Loucy (cell line): ENCODE measurements at regions not wholly inside any gene's neighbourhood (a gene's known extent, or its start where the extent isn't known, plus 50 kb on each side); places are given as distances from the start of the nearest gene placed in this dataset.

ENCODE experiments used
- H2AFZ ChIP-seq: fragments of 200-600 bp; sonication (generic); 2 replicates; pipeline ENCODE4 v1.6.0; 2016; ENCODE audit warnings: antibody characterized with exemption, mild to moderate bottlenecking, low read length, moderate library complexity
- H3F3A ChIP-seq: fragments of 200-600 bp; 2 replicates; pipeline ENCODE4 v1.6.0; 2016; ENCODE audit warnings: antibody characterized with exemption, low read depth, mild to moderate bottlenecking
- H3K27me3 ChIP-seq: fragments of 200-600 bp; sonication (generic); 2 replicates; pipeline ENCODE4 v1.6.1; 2014; ENCODE audit warnings: low read length, mild to moderate bottlenecking; ENCODE audit not compliant: insufficient read depth, poor library complexity, severe bottlenecking
- H3K36me3 ChIP-seq: fragments of 200-600 bp; sonication (generic); 2 replicates; pipeline ENCODE4 v1.6.1; 2016; ENCODE audit warnings: low read length; ENCODE audit not compliant: insufficient read depth
- H3K4me1 ChIP-seq: fragments of 200-600 bp; sonication (generic); 2 replicates; pipeline ENCODE4 v1.5.1; 2014; ENCODE audit warnings: low read length, mild to moderate bottlenecking; ENCODE audit not compliant: insufficient read depth, poor library complexity, severe bottlenecking
- H3K4me2 ChIP-seq: fragments of 200-600 bp; sonication (generic); 2 replicates; pipeline ENCODE4 v1.6.0; 2014; ENCODE audit warnings: antibody characterized with exemption, low read length, low read depth, mild to moderate bottlenecking; ENCODE audit not compliant: poor library complexity, severe bottlenecking
- H3K4me3 ChIP-seq: fragments of 200-600 bp; sonication (generic); 2 replicates; pipeline ENCODE4 v1.5.1; 2014; ENCODE audit warnings: low read length, mild to moderate bottlenecking, mixed read lengths; ENCODE audit not compliant: poor library complexity, severe bottlenecking
- H3K79me2 ChIP-seq: fragments of 200-600 bp; sonication (generic); 2 replicates; pipeline ENCODE4 v1.6.1; 2014; ENCODE audit warnings: low read length; ENCODE audit not compliant: insufficient read depth
- H3K9ac ChIP-seq: fragments of 200-600 bp; sonication (generic); 2 replicates; pipeline ENCODE4 v1.6.0; 2014; ENCODE audit warnings: mild to moderate bottlenecking, low read depth, low read length, moderate library complexity; ENCODE audit not compliant: poor library complexity, severe bottlenecking
- H3K9me2 ChIP-seq: fragments of 200-600 bp; sonication (generic); replicated peaks from 2 replicates; pipeline ENCODE4 v1.6.1; 2016; ENCODE audit warnings: low read depth, low read length, mixed read lengths
- H3K9me3 ChIP-seq: fragments of 200-600 bp; sonication (generic); 2 replicates; pipeline ENCODE4 v1.6.1; 2014; ENCODE audit warnings: mild to moderate bottlenecking, antibody characterized with exemption, low read length, low read depth; ENCODE audit not compliant: insufficient read depth
- H4K20me1 ChIP-seq: fragments of 200-600 bp; sonication (generic); 2 replicates; pipeline ENCODE4 v1.6.0; 2014; ENCODE audit warnings: antibody characterized with exemption, low read length, mild to moderate bottlenecking; ENCODE audit not compliant: insufficient read depth, poor library complexity, severe bottlenecking
- CTCF ChIP-seq: fragments of 200-600 bp; sonication (generic); conservative IDR thresholded peaks from 2 replicates; pipeline ENCODE4 v1.5.1; 2014; ENCODE audit warnings: mild to moderate bottlenecking, antibody characterized with exemption, low read length
- EZH2phosphoT487 ChIP-seq: fragments of 200-600 bp; IDR thresholded peaks from 2 replicates; pipeline ENCODE4 v1.6.1; 2018; ENCODE audit warnings: antibody characterized with exemption, mild to moderate bottlenecking, moderate library complexity, borderline replicate concordance

DNA sequence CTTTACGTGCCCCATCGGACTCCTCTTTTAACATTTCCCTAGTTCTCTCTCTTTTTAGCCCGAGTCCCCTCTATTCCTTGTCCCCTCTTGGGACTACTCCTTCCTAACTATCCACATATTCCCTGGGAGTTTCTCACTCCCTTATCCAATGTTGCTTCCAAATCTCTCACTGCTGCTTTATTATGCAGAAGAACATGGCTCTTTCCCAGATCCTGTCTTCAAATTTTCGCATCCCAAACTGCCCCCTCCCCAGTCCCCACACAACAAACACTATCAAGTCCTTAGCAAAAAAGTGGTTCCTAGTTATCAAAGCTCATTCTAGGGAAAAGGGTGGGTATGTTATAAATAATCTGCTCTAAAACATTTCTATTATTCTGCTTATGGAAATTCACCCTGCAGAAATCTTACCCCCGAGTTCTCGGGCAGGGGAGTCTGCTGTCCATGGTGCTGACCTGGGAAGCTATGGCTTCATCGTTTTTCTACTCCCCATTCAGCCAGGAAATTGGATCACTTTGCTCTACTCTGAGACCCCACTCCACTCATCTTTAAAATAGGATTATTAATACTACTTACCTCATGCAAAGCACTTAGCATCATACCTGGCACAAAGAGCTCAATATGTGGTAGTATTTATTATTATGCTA lies 393.5 kb downstream of the BUD13 start:
- H3K9me3 ChIP-seq = no peaks in the 10 kb centered on the region
- TF ChIP-seq CTCF = no peak
- no peaks in the 10 kb centered on the region for H3K4me1 ChIP-seq
- no peaks in the 10 kb centered on the region for H3F3A ChIP-seq
- no peak overlapping the region for H3K4me3 ChIP-seq
- H3K9me2 ChIP-seq = no peaks in the 10 kb centered on the region
- H2AFZ ChIP-seq = no peak overlapping the region
- H3K4me2 ChIP-seq = no peak overlapping the region
- H3K27me3 ChIP-seq = no peaks in the 10 kb centered on the region
- H3K9ac ChIP-seq = no peak overlapping the region
- no peaks in the 10 kb centered on the region for H3K36me3 ChIP-seq
- no peaks in the 10 kb centered on the region for H3K79me2 ChIP-seq
- no peaks in the 10 kb centered on the region for H4K20me1 ChIP-seq

DNA sequence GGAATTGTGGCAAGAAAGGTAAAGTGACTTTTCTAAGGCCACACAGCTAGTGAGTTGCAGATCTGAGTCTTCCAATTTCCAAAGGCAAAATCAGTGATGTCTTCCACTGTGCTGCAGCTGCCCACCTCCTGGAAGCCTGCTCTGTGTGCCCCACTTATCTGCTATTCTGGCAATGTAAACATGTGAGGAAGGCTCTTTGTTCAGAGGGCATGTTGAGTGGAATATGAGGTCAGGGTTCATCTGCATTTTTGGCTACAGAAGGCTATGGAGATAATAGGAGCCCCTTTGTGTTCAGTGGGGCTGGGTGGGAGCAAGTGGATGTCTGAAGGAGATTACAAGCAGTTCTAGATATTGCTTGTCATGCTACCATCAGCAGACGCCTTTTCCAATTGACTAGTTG lies 396.2 kb downstream of the BUD13 start:
- H3F3A ChIP-seq = no peaks in the 10 kb centered on the region
- TF ChIP-seq EZH2phosphoT487 = no peak
- TF ChIP-seq CTCF = no peak
- no peaks in the 10 kb centered on the region for H3K36me3 ChIP-seq
- H3K9ac ChIP-seq = no peak overlapping the region
- no peak overlapping the region for H3K4me3 ChIP-seq
- H3K9me2 ChIP-seq = no peaks in the 10 kb centered on the region
- no peak overlapping the region for H3K4me2 ChIP-seq
- H3K9me3 ChIP-seq = no peaks in the 10 kb centered on the region
- no peaks in the 10 kb centered on the region for H3K4me1 ChIP-seq
- no peak overlapping the region for H2AFZ ChIP-seq
- no peaks in the 10 kb centered on the region for H4K20me1 ChIP-seq
- H3K79me2 ChIP-seq = no peaks in the 10 kb centered on the region
- no peaks in the 10 kb centered on the region for H3K27me3 ChIP-seq

- H3K9me2 ChIP-seq = no peaks in the 10 kb centered on the region
- H3K4me3 ChIP-seq = no peak overlapping the region
- no peaks in the 10 kb centered on the region for H3K27me3 ChIP-seq
- H3K4me1 ChIP-seq = no peaks in the 10 kb centered on the region
- no peak overlapping the region for H3K4me2 ChIP-seq
- no peaks in the 10 kb centered on the region for H3K79me2 ChIP-seq
- no peak overlapping the region for H2AFZ ChIP-seq
- no peaks in the 10 kb centered on the region for H3K36me3 ChIP-seq
- no peak for TF ChIP-seq CTCF
- no peak for TF ChIP-seq EZH2phosphoT487
- H3K9ac ChIP-seq = no peak overlapping the region
- no peaks in the 10 kb centered on the region for H3F3A ChIP-seq
- no peaks in the 10 kb centered on the region for H3K9me3 ChIP-seq
- H4K20me1 ChIP-seq = no peaks in the 10 kb centered on the region
These were observed 396.7 kb downstream of the BUD13 start for GRCh38 chr11:116376054-116376453.
